CD14-positive monocyte (primary cell): ENCODE measurements at regions not wholly inside any gene's neighbourhood (a gene's known extent, or its start where the extent isn't known, plus 50 kb on each side); places are given as distances from the start of the nearest gene placed in this dataset.

Source experiments
- DNase-seq, 3 donors: peaks; one replicate each; pipeline ENCODE4 v3.0.0-alpha.2; 2011 to 2022
- H2AFZ ChIP-seq: 2 replicates; pipeline ENCODE4 v1.6.0; 2012; ENCODE audit warnings: mild to moderate bottlenecking, low read depth, low read length, inconsistent platforms; ENCODE audit not compliant: insufficient read depth, poor library complexity, severe bottlenecking
- H3K27ac ChIP-seq, 2 donors: 1 replicate in 1 of 2; 2 replicates in 1 of 2; pipeline ENCODE4 v1.5.1; 2012 to 2013; ENCODE audit warnings: low read length in 2 of 2, control low read depth in 1 of 2, inconsistent platforms in 1 of 2, low read depth in 1 of 2, mild to moderate bottlenecking in 1 of 2
- H3K27me3 ChIP-seq, 2 donors: one replicate each; pipeline versions ENCODE4 v1.6.0 to v1.6.1; 2011 to 2013; ENCODE audit warnings: low read length in 2 of 2; ENCODE audit not compliant: control insufficient read depth in 2 of 2, insufficient read depth in 2 of 2
- H3K36me3 ChIP-seq, 2 donors: replicated peaks in 1 of 2; 1 replicate in 1 of 2; 2 replicates in 1 of 2; pipeline versions ENCODE4 v1.5.1 to v1.6.1; 2012 to 2013; ENCODE audit warnings: low read length in 2 of 2, control low read depth in 1 of 2, inconsistent platforms in 1 of 2, mild to moderate bottlenecking in 1 of 2; ENCODE audit not compliant: insufficient read depth in 2 of 2, control insufficient read depth in 1 of 2
- H3K4me1 ChIP-seq, 2 donors: 1 replicate in 1 of 2; 2 replicates in 1 of 2; pipeline versions ENCODE4 v1.5.1 to v1.6.1; 2012 to 2013; ENCODE audit warnings: low read length in 2 of 2, control low read depth in 1 of 2, inconsistent platforms in 1 of 2, mild to moderate bottlenecking in 1 of 2, moderate library complexity in 1 of 2; ENCODE audit not compliant: insufficient read depth in 2 of 2, control insufficient read depth in 1 of 2
- H3K4me2 ChIP-seq: replicated peaks from 2 replicates; pipeline ENCODE3; 2012; ENCODE audit warnings: low read length, moderate library complexity, mild to moderate bottlenecking; ENCODE audit not compliant: poor library complexity, severe bottlenecking; ENCODE audit errors: extremely low read depth
- H3K4me3 ChIP-seq, 3 experiments: fragments of 200-600 bp in 1 of 3; sonication (generic) in 1 of 3; replicated peaks in 1 of 3; 1 replicate in 2 of 3; 2 replicates in 1 of 3; pipeline ENCODE4 v1.5.1; 2011 to 2013; ENCODE audit warnings: low read length in 3 of 3, mild to moderate bottlenecking in 3 of 3, control low read depth in 2 of 3, low read depth in 2 of 3, inconsistent platforms in 1 of 3, moderate library complexity in 1 of 3
- H3K79me2 ChIP-seq: 2 replicates; pipeline ENCODE4 v1.6.0; 2012; ENCODE audit warnings: mild to moderate bottlenecking, control low read depth, inconsistent platforms, low read length, moderate library complexity; ENCODE audit not compliant: insufficient read depth
- H3K9ac ChIP-seq: 2 replicates; pipeline ENCODE4 v1.6.0; 2017; ENCODE audit warnings: low read length, mild to moderate bottlenecking; ENCODE audit not compliant: insufficient read depth, poor library complexity, severe bottlenecking
- H3K9me3 ChIP-seq, 2 donors: replicated peaks in 1 of 2; 1 replicate in 1 of 2; 2 replicates in 1 of 2; pipeline versions ENCODE4 v1.5.1 to v1.6.1; 2012 to 2013; ENCODE audit warnings: low read length in 2 of 2, control low read depth in 1 of 2; ENCODE audit not compliant: control insufficient read depth in 1 of 2, insufficient read depth in 1 of 2
- H4K20me1 ChIP-seq: 2 replicates; pipeline ENCODE4 v1.6.0; 2012; ENCODE audit warnings: mild to moderate bottlenecking, low read length, control low read depth, moderate library complexity; ENCODE audit not compliant: insufficient read depth
- H3K27ac Mint-ChIP-seq, 7 donors: one replicate each; pipeline ENCODE4 v1.8.0; 2020; ENCODE audit warnings: mild to moderate bottlenecking in 7 of 7, mixed read lengths in 7 of 7, moderate library complexity in 6 of 7, inconsistent platforms in 2 of 7
- H3K27me3 Mint-ChIP-seq, 3 donors: one replicate each; pipeline ENCODE4 v1.8.0; 2021 to 2022; ENCODE audit warnings: low read depth in 3 of 3, mild to moderate bottlenecking in 3 of 3, mixed read lengths in 3 of 3, moderate library complexity in 3 of 3, inconsistent platforms in 1 of 3
- H3K36me3 Mint-ChIP-seq, 2 donors: one replicate each; pipeline ENCODE4 v1.8.0; 2020; ENCODE audit warnings: mixed read lengths in 2 of 2, inconsistent platforms in 1 of 2, mild to moderate bottlenecking in 1 of 2
- H3K4me1 Mint-ChIP-seq: one replicate; pipeline ENCODE4 v1.8.0; 2020; ENCODE audit warnings: mild to moderate bottlenecking, mixed read lengths
- H3K4me3 Mint-ChIP-seq, 2 donors: one replicate each; pipeline ENCODE4 v1.8.0; 2020; ENCODE audit warnings: mild to moderate bottlenecking in 2 of 2, mixed read lengths in 2 of 2, moderate library complexity in 1 of 2
- H3K9me3 Mint-ChIP-seq, 7 donors: one replicate each; pipeline ENCODE4 v1.8.0; 2020 to 2022; ENCODE audit warnings: mixed read lengths in 7 of 7, mild to moderate bottlenecking in 6 of 7, moderate library complexity in 6 of 7, inconsistent platforms in 2 of 7
- WGBS: methylation state at CpG from one replicate; pipeline ENCODE4 v1.1.5; 2013; ENCODE audit warnings: missing lambda C conversion rate; ENCODE audit not compliant: insufficient coverage; 5-methylcytosine and 5-hydroxymethylcytosine counted together
- intact Hi-C, 2 donors: fragments of 100-400 bp; cut with micrococcal nuclease; formaldehyde crosslinking; loops; one replicate each; pipeline versions ENCODE4 v1.15.0 to v1.15.1; 2023
- TF ChIP-seq, protein P1 (sequence below): fragments of 200-600 bp; IDR thresholded peaks from one replicate; pipeline ENCODE4 v1.8.0; 2022; ENCODE audit warnings: antibody characterized with exemption, mild to moderate bottlenecking

DNA sequence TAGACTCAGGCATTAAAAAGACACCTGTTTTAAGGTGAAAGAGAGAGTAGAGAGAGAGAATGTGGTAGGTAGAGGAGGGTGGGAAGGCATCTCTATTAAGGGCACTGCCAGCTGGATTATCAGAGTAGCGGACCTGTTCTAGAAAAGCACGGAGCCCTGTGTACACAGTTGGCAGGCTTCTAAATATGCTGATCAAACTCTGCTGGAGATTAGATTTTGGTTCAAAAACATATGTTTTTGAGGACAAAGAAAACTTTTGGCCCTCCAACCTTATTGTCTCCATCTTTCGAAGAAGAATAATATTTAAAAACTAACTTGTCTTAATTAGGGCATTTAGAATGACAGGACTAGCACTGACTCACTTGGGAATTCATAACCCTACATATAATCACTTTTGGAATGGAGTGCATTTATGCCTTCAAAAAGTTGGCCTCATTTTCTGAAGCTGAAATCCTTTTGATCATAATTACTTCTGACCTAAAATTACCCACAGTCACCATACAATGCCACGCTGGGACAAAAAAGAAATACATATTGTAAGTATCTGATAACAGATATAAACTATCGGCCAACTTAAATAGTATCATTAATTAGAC lies 254.6 kb downstream of the MEIS1 start:
- Histone ChIP-seq H3K4me2 (no peak overlapping the region), H2AFZ (no peak overlapping the region), H3K4me3 (no peak overlapping the region), H3K36me3 (no peaks in the 10 kb centered on the region), H4K20me1 (no peaks in the 10 kb centered on the region), H3K27me3 (no peaks in the 10 kb centered on the region), H3K4me1 (no peaks in the 10 kb centered on the region), H3K79me2 (no peaks in the 10 kb centered on the region), H3K9ac (no peak overlapping the region), H3K9me3 (no peaks in the 10 kb centered on the region), H3K27ac (no peak overlapping the region)
- TF ChIP-seq, protein P1, sequence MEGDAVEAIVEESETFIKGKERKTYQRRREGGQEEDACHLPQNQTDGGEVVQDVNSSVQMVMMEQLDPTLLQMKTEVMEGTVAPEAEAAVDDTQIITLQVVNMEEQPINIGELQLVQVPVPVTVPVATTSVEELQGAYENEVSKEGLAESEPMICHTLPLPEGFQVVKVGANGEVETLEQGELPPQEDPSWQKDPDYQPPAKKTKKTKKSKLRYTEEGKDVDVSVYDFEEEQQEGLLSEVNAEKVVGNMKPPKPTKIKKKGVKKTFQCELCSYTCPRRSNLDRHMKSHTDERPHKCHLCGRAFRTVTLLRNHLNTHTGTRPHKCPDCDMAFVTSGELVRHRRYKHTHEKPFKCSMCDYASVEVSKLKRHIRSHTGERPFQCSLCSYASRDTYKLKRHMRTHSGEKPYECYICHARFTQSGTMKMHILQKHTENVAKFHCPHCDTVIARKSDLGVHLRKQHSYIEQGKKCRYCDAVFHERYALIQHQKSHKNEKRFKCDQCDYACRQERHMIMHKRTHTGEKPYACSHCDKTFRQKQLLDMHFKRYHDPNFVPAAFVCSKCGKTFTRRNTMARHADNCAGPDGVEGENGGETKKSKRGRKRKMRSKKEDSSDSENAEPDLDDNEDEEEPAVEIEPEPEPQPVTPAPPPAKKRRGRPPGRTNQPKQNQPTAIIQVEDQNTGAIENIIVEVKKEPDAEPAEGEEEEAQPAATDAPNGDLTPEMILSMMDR = no peak
- Mint-ChIP-seq H3K4me1 (no peaks in the 10 kb centered on the region), H3K4me3 (no peak overlapping the region), H3K36me3 (no peaks in the 10 kb centered on the region), H3K27ac (no peak overlapping the region), H3K27me3 (peaks cover 0 to 2% (median 0%) of the 10 kb centered on the region in 3 donors), H3K9me3 (peaks cover 0 to 3% (median 0%) of the 10 kb centered on the region in 7 donors)
- intact Hi-C loops = no loop called here
- WGBS = 100% methylated on average over 2 of the region's 5 CpGs
- DNase-seq = no peak

DNA sequence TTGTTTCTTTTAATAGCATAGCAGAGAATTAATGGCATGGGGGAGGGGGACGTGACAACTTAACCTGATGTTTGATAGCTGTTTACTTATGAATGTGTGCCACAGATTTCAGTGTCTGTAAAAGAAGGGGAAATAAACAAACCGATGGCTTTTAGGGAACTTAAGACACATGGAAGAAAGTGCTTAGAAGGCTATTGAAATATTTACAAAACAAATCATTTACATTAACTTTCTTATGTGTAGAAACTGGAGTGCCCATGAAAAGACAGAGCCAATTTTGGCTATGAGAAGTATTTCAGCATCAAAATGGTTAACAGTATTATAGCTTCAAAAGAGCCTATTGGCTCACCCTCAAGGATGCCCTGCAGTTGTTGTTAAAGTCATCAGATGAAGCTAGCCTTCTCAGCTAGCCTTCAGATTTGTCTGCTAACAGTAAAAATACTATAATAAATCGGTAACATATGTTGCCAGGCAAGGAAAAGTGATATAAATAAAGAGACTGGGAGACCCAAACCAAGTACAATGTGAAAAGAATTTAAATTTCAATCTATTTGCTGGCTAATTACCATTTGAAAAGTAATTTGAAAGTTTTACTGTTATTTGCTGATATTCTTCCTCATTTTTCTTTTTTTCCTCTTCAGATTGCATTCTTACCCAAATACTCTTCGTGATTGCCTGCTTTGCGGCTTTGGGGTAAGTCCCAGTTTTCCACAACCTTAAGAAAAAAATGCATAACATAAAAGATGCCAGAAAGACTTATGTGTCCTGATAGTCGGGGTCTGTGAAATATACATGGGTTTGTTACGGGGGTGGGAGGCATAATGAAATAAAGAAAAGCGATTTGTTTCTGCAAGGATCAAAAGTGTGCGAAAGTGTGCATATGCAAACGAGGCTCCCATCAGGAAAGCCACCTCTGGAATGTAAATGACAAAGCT lies 256.4 kb downstream of the MEIS1 start:
- H3K36me3 Mint-ChIP-seq = no peaks in the 10 kb centered on the region
- Histone ChIP-seq H3K9me3 (no peaks in the 10 kb centered on the region), H3K79me2 (no peaks in the 10 kb centered on the region), H3K36me3 (no peaks in the 10 kb centered on the region), H3K4me2 (no peak overlapping the region), H4K20me1 (no peaks in the 10 kb centered on the region), H3K4me1 (no peaks in the 10 kb centered on the region), H2AFZ (no peak overlapping the region), H3K27me3 (no peaks in the 10 kb centered on the region), H3K9ac (no peak overlapping the region), H3K27ac (no peak overlapping the region), H3K4me3 (no peak overlapping the region)
- no peak overlapping the region for H3K4me3 Mint-ChIP-seq
- TF ChIP-seq, protein P1 = no peak
- H3K4me1 Mint-ChIP-seq = no peaks in the 10 kb centered on the region
- peaks cover 0 to 1% (median 0%) of the 10 kb centered on the region in 3 donors for H3K27me3 Mint-ChIP-seq
- H3K9me3 Mint-ChIP-seq = peaks cover 0 to 3% (median 0%) of the 10 kb centered on the region in 7 donors
- DNase-seq = no peak
- H3K27ac Mint-ChIP-seq = no peak overlapping the region
- 100% methylated on average over 5 of the region's 10 CpGs for WGBS
- intact Hi-C loops = no loop called here
